ENCODE measurements at regions not wholly inside any gene's neighbourhood (a gene's known extent, or its start where the extent isn't known, plus 50 kb on each side); places are given as distances from the start of the nearest gene placed in this dataset.

GRCh38 chr4:174037631-174038030, 245.8 kb downstream of the FBXO8 start:
- no peaks in the 10 kb centered on the region for H3K27me3 ChIP-seq (ENCODE audit: insufficient read depth, low read length)
- H3K36me3 Mint-ChIP-seq (ENCODE audit: insufficient read depth in 1 of 3, low read depth in 3 of 3) = no peaks in the 10 kb centered on the region
- no peak overlapping the region for H2BK120ac ChIP-seq (ENCODE audit: low read depth, low read length, poor library complexity, severe bottlenecking)
- no peaks in the 10 kb centered on the region for H3K23me2 ChIP-seq (ENCODE audit: insufficient read length, low read depth, low read length, poor library complexity, severe bottlenecking)
- no CpG with 5 or more reads among the region's 3 CpGs for WGBS (ENCODE audit: extremely low coverage, insufficient read length, low lambda C conversion rate)
- H3K4me1 ChIP-seq (ENCODE audit: insufficient read depth, low read length) = peaks cover 7% of the 10 kb centered on the region; the same call in 1 of the 2 replicates
- H3K27ac Mint-ChIP-seq = peak overlapping the region in 1 of 3 experiments; percentile 48; a peak in 2 of 7 replicates
- no peaks in the 10 kb centered on the region for H3K79me2 ChIP-seq (ENCODE audit: insufficient read depth, low read length)
- H2BK15ac ChIP-seq (ENCODE audit: low read depth, low read length) = no peak overlapping the region
- H3K27me3 Mint-ChIP-seq (ENCODE audit: low read depth) = peaks cover 1% of the 10 kb centered on the region; the same call in 1 of the 2 replicates
- no peak overlapping the region for H4K8ac ChIP-seq (replicated peaks; ENCODE audit: insufficient read length, low read depth, low read length)
- no peaks in the 10 kb centered on the region for H3K79me1 ChIP-seq (ENCODE audit: insufficient read depth, low read depth, low read length, poor library complexity, severe bottlenecking)
- no peak overlapping the region for H3K9ac ChIP-seq (ENCODE audit: extremely low read depth, insufficient read length, low read length)
- H3K9me3 Mint-ChIP-seq = no peaks in the 10 kb centered on the region
- no peak overlapping the region for H4K91ac ChIP-seq (ENCODE audit: insufficient read length, low read depth, low read length)
- no peak overlapping the region for H3K4me2 ChIP-seq (ENCODE audit: insufficient read depth, insufficient read length, low read length)
- H3K4ac ChIP-seq (ENCODE audit: low read depth, low read length) = no peak overlapping the region
- no peak overlapping the region for H4K5ac ChIP-seq (ENCODE audit: insufficient read length, low read depth, low read length)
- H2BK12ac ChIP-seq (ENCODE audit: insufficient read length, low read depth, low read length) = no peak overlapping the region
- H2BK20ac ChIP-seq (ENCODE audit: low read depth, low read length, poor library complexity, severe bottlenecking) = no peak overlapping the region
- no peak overlapping the region for H3T11ph ChIP-seq (ENCODE audit: low read length)
- TF ChIP-seq CTCF (conservative IDR thresholded peaks at IDR 0.05) = no peak
- no peak overlapping the region for H3K18ac ChIP-seq (ENCODE audit: insufficient read length, low read depth, low read length)
- peaks cover 25 to 40% of the 10 kb centered on the region in 2 experiments for H3K4me1 Mint-ChIP-seq
- H3K23ac ChIP-seq (ENCODE audit: insufficient read length, low read depth, low read length) = no peak overlapping the region
- H3K56ac ChIP-seq (ENCODE audit: insufficient read length, low read depth, low read length) = no peak overlapping the region
- H4K20me1 ChIP-seq (ENCODE audit: control insufficient read depth, insufficient read depth, insufficient read length) = no peaks in the 10 kb centered on the region
- H2AK5ac ChIP-seq (ENCODE audit: insufficient read length, low read length) = no peak overlapping the region
- H2AFZ ChIP-seq (ENCODE audit: low read length) = no peak overlapping the region
- H3K14ac ChIP-seq (ENCODE audit: insufficient read depth, low read length) = no peak overlapping the region
- no peaks in the 10 kb centered on the region for H3K9me3 ChIP-seq (ENCODE audit: control insufficient read depth, low read depth, low read length)
- H2BK5ac ChIP-seq (ENCODE audit: insufficient read length, low read length) = no peak overlapping the region
- no peak for DNase-seq
- H3K27ac ChIP-seq (ENCODE audit: insufficient read length, low read depth, low read length) = no peak overlapping the region
- H3K4me3 Mint-ChIP-seq = no peak overlapping the region
